HG02623 (cell line): ENCODE measurements at regions not wholly inside any gene's neighbourhood (a gene's known extent, or its start where the extent isn't known, plus 50 kb on each side); places are given as distances from the start of the nearest gene placed in this dataset.
"Not testable (repeated sequence)": the region's sequence is repeated elsewhere in the genome, so short reads cannot be mapped to it uniquely, and the experiment has no call there.

Source experiments
- ATAC-seq: cut with Tn5 transposase; IDR thresholded peaks from one replicate; pipeline ENCODE4 v1.9.1; 2021; ENCODE audit warnings: moderate library complexity; ENCODE audit not compliant: unreplicated experiment

- ATAC-seq = no peak
Measured at GRCh38 chr2:180840641-180841040, 139.8 kb upstream of the UBE2E3 start.

- no peak for ATAC-seq
Measured at GRCh38 chr2:180829836-180830235, 150.6 kb upstream of the UBE2E3 start.

GRCh38 chr2:180829261-180829660 lies 151.1 kb upstream of the UBE2E3 start:
- ATAC-seq = no peak

GRCh38 chr2:180828756-180829155 lies 151.6 kb upstream of the UBE2E3 start:
- ATAC-seq = no peak

- no peak for ATAC-seq
Measured at GRCh38 chr2:180823546-180824141, 156.8 kb upstream of the UBE2E3 start.

GRCh38 chr2:180819106-180819505 lies 161.3 kb upstream of the UBE2E3 start:
- ATAC-seq = no peak

- not testable (repeated sequence) for ATAC-seq
Measured at GRCh38 chr2:180818700-180819099, 161.7 kb upstream of the UBE2E3 start.

- ATAC-seq = no peak
Measured at GRCh38 chr2:180799141-180799540, 181.3 kb upstream of the UBE2E3 start.

GRCh38 chr2:180790891-180791290 lies 189.5 kb upstream of the UBE2E3 start:
- ATAC-seq = no peak

- no peak for ATAC-seq
Measured at GRCh38 chr2:180787330-180787729, 193.1 kb upstream of the UBE2E3 start.

- ATAC-seq = no peak
Measured at GRCh38 chr2:180781276-180781675, 199.1 kb upstream of the UBE2E3 start.

GRCh38 chr2:180778291-180778690 lies 202.1 kb upstream of the UBE2E3 start:
- no peak for ATAC-seq

GRCh38 chr2:180776921-180777320 lies 203.5 kb upstream of the UBE2E3 start:
- ATAC-seq = no peak

- no peak for ATAC-seq
Measured at GRCh38 chr2:180775711-180776110, 204.7 kb upstream of the UBE2E3 start.

GRCh38 chr2:180765316-180765715 lies 215.1 kb upstream of the UBE2E3 start:
- ATAC-seq = not testable (repeated sequence)

GRCh38 chr2:180763263-180763989 lies 217.0 kb upstream of the UBE2E3 start:
- no peak for ATAC-seq

- no peak for ATAC-seq
Measured at GRCh38 chr2:180761224-180761623, 219.2 kb upstream of the UBE2E3 start.

- ATAC-seq = no peak
Measured at GRCh38 chr2:180759631-180760030, 220.8 kb upstream of the UBE2E3 start.

- ATAC-seq = no peak
Measured at GRCh38 chr2:180753809-180754761, 226.3 kb upstream of the UBE2E3 start.

- ATAC-seq = no peak
Measured at GRCh38 chr2:180751306-180751920, 229.0 kb upstream of the UBE2E3 start.

GRCh38 chr2:180747728-180748127 lies 232.7 kb upstream of the UBE2E3 start:
- ATAC-seq = no peak
